ENCODE measurements at regions not wholly inside any gene's neighbourhood (a gene's known extent, or its start where the extent isn't known, plus 50 kb on each side); places are given as distances from the start of the nearest gene placed in this dataset.
"Not testable (repeated sequence)": the region's sequence is repeated elsewhere in the genome, so short reads cannot be mapped to it uniquely, and the experiment has no call there.

DNA sequence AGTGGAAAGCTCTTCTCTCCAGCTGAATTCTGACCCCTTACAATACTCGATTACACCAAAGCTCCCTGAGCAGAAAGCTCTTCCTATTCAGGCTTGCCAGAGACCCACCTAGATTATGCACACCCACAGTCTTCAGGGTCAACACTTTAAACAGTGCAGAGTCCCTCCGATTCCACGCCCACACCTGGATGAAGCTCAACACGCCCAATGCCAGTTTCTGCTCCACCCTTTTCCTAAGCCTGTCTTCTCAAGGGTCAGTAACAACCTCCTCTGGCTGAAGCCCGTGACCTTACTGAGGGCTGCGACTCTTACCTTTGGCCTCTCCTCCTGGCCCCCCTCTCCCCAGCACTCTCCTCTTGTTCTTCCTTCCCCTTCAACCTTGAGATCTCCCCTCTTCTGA, 492.0 kb upstream of the SALL3 start:
- TF ChIP-seq, protein P1, sequence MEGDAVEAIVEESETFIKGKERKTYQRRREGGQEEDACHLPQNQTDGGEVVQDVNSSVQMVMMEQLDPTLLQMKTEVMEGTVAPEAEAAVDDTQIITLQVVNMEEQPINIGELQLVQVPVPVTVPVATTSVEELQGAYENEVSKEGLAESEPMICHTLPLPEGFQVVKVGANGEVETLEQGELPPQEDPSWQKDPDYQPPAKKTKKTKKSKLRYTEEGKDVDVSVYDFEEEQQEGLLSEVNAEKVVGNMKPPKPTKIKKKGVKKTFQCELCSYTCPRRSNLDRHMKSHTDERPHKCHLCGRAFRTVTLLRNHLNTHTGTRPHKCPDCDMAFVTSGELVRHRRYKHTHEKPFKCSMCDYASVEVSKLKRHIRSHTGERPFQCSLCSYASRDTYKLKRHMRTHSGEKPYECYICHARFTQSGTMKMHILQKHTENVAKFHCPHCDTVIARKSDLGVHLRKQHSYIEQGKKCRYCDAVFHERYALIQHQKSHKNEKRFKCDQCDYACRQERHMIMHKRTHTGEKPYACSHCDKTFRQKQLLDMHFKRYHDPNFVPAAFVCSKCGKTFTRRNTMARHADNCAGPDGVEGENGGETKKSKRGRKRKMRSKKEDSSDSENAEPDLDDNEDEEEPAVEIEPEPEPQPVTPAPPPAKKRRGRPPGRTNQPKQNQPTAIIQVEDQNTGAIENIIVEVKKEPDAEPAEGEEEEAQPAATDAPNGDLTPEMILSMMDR (IDR thresholded peaks at IDR 0.05): no peak
- ATAC-seq (ENCODE audit: low FRiP score) (no peak), DNase-seq (ENCODE audit: low spot score) (no peak)

DNA sequence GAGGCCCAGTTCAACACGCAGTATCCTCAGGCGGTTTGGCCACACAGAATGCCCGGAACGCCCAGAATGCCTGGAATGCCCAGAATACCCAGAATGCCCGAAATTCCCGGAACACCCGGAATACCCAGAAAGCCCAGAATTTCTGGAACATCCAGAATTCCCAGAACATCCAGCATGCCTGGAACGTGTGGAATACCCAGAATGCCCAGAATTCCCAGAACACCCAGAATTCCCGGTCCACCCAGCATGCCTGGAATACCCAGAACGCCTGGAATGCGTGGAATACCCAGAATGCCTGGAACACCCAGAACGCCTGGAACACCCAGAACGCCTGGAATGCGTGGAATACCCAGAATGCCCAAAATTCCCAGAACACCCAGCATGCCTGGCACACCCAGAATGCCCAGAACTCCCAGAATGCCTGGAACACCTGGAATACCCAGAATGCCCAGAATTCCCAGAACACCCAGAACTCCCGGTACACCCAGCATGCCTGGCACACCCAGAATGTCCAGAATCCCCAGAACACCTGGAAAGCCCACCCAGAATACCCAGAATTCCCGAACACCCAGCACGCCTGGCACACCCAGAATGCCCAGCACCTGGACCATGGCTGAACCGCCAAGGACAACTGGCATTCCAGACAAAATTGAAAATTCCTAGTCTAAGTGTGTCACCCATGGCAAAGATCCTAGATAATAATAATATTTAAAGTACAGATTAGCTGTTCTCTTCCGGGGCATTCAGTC, 487.4 kb upstream of the SALL3 start:
- TF ChIP-seq, protein P1 (IDR thresholded peaks at IDR 0.05): no peak
- no peak for DNase-seq (ENCODE audit: low spot score)
- ATAC-seq (ENCODE audit: low FRiP score): no peak

DNA sequence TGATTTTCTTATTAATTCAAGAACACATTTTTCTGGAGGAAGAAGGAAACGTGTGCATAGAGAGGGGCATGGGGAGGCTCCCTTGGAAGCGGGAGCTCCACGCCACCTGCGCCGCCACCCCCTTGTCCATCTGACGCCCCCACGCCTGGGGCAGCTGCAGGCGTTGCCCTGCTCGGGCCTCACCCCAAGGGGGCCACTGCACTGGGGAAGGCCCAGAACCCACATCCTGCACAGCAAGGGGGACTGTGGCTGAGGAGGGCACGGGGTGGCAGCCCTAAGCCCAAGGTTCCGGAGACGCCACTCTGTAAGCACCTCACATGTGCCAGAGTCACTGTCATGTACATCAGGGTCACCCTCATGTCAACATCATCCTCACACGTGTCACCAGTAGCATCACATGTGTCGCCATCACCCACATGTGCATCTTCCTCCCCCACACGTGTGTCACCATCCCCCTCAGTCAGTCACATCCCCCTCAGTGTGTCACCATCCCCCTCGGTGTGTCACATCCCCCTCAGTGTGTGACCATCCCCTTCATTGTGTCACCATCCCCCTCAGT, 486.7 kb upstream of the SALL3 start:
- ATAC-seq (ENCODE audit: low FRiP score) (no peak), DNase-seq (ENCODE audit: low spot score) (no peak)
- TF ChIP-seq, protein P1 (IDR thresholded peaks at IDR 0.05): no peak

DNA sequence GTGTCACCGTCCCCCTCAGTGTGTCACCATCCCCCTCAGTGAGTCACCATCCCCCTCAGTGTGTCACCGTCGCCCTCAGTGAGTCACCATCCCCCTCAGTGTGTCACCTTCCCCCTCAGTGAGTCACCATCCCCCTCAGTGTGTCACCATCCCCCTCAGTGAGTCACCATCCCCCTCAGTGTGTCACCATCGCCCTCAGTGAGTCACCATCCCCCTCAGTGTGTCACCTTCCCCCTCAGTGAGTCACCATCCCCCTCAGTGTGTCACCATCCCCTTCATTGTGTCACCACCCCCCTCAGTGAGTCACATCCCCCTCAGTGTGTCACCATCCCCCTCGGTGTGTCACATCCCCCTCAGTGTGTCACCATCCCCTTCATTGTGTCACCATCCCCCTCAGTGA, 486.1 kb upstream of the SALL3 start:
- not testable (repeated sequence) for DNase-seq (ENCODE audit: low spot score); ATAC-seq (ENCODE audit: low FRiP score)

DNA sequence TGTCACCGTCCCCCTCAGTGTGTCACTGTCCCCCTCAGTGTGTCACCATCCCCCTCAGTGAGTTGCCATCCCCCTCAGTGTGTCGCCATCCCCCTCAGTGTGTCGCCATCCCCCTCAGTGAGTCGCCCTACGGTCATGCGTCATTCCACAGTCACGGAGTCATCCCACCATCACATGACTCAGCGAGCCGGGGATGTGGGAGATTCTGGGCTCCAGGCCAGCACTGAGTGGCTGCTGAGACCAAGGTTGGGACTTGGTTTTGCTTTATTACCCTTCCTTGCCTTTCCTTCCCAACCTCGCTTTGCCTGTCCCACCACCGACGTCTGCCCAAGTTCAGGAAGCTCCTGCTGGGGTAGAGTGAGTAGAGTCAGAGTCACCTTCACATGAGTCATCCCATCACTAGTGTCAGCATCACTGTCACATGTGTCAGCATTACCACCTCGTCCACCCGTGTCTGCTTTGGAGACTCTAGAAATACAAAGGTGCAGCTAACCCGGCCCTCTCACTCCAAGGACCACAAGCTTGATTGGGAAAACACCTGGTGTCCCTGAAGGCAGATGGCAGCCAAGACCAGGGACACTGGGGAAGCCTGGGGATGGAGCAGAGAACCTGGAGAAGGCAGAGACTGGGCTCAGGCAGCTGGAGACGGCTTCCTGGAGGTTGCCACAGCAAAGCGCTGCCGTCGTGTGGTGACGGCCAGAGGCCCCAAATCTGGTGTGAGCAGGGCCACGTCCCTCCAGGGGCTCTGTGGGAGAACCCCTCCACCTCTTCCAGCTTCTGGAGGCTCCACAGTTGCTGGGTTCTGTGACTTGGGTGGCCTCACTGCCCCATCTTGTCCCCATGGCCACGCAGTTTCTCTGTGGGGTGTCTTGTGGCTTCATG, 485.2 kb upstream of the SALL3 start:
- TF ChIP-seq, protein P1 (IDR thresholded peaks at IDR 0.05): no peak
- ATAC-seq (ENCODE audit: low FRiP score) (no peak), DNase-seq (ENCODE audit: low spot score) (no peak)

DNA sequence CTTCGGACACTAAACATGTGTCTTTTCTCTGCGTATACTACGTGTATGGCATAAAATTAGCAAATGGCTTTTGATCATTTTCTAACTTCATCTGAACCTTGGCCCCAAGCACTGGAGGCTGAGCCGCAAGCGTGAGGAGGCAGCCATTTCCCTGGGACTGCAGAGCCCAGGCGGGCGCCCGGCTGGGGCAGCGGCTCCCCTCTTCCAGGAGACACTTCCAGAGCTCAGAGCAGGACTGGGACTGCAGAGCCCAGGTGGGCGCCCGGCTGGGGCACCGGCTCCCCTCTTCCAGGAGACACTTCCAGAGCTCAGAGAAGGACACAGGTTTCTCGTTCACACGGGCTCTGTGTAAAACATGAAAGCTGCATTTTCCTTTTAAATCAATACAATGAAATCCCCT, 484.1 kb upstream of the SALL3 start:
- no peak for ATAC-seq (ENCODE audit: low FRiP score)
- TF ChIP-seq, protein P1 (IDR thresholded peaks at IDR 0.05): no peak
- no peak for DNase-seq (ENCODE audit: low spot score)

DNA sequence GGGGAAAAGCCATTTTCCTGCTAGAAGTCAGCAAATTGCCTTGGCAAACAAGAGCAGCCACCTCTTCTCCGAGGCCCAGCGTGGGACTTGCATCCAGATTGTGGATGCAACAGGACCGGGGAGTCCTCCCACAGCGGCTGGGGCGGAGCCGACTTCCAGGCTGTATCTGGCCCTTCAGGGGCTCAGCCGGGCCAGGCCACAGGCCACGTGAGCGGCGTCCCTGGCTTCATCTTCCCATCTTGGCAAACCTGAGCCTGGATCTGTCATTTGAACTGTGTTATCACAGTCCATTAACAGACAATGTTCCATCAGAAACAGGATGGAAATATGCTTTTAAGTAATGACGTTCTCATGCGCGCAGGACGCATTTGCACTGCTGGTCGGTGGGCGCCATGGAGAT, 483.5 kb upstream of the SALL3 start:
- ATAC-seq (ENCODE audit: low FRiP score): no peak
- no peak for DNase-seq (ENCODE audit: low spot score)
- TF ChIP-seq, protein P1 (IDR thresholded peaks at IDR 0.05): no peak

Data from omental fat pad (tissue), 3 donors.